H9 (cell line): ENCODE measurements at regions not wholly inside any gene's neighbourhood (a gene's known extent, or its start where the extent isn't known, plus 50 kb on each side); places are given as distances from the start of the nearest gene placed in this dataset.

Experiments used
- DNase-seq: peaks from one replicate; pipeline ENCODE4 v3.0.0-alpha.2; 2017
- H2AFZ ChIP-seq: one replicate; pipeline ENCODE4 v1.6.1; 2013; ENCODE audit warnings: mild to moderate bottlenecking, low read length, control low read depth, moderate library complexity
- H2AK5ac ChIP-seq: 2 replicates; pipeline ENCODE4 v1.6.1; 2013; ENCODE audit warnings: low read length, control low read depth, mixed read lengths; ENCODE audit not compliant: insufficient read length
- H2BK120ac ChIP-seq: one replicate; pipeline ENCODE4 v1.6.1; 2013; ENCODE audit warnings: low read depth, mild to moderate bottlenecking, low read length, control low read depth, inconsistent platforms; ENCODE audit not compliant: poor library complexity, severe bottlenecking
- H2BK12ac ChIP-seq: 2 replicates; pipeline ENCODE4 v1.6.1; 2013; ENCODE audit warnings: low read length, control low read depth, mixed read lengths, low read depth; ENCODE audit not compliant: insufficient read length
- H2BK15ac ChIP-seq: 2 replicates; pipeline ENCODE4 v1.6.1; 2013; ENCODE audit warnings: low read depth, low read length, control low read depth
- H2BK20ac ChIP-seq: one replicate; pipeline ENCODE4 v1.6.1; 2013; ENCODE audit warnings: low read depth, mild to moderate bottlenecking, low read length, control low read depth, inconsistent platforms; ENCODE audit not compliant: poor library complexity, severe bottlenecking
- H2BK5ac ChIP-seq: 2 replicates; pipeline ENCODE4 v1.6.1; 2013; ENCODE audit warnings: low read length, control low read depth, mixed read lengths; ENCODE audit not compliant: insufficient read length
- H3K14ac ChIP-seq: 2 replicates; pipeline ENCODE4 v1.6.1; 2013; ENCODE audit warnings: low read length, control low read depth; ENCODE audit not compliant: insufficient read depth
- H3K18ac ChIP-seq: 2 replicates; pipeline ENCODE4 v1.6.1; 2013; ENCODE audit warnings: low read depth, mild to moderate bottlenecking, mixed read lengths, low read length, control low read depth; ENCODE audit not compliant: insufficient read length
- H3K23ac ChIP-seq: 2 replicates; pipeline ENCODE4 v1.6.1; 2013; ENCODE audit warnings: low read length, control low read depth, mixed read lengths, low read depth; ENCODE audit not compliant: insufficient read length
- H3K23me2 ChIP-seq: 2 replicates; pipeline ENCODE4 v1.6.1; 2013; ENCODE audit warnings: low read depth, mild to moderate bottlenecking, mixed read lengths, low read length, control low read depth; ENCODE audit not compliant: insufficient read length, poor library complexity, severe bottlenecking
- H3K27ac ChIP-seq: 2 replicates; pipeline ENCODE4 v1.5.1; 2013; ENCODE audit warnings: low read length, control low read depth, mixed read lengths, low read depth; ENCODE audit not compliant: insufficient read length
- H3K27me3 ChIP-seq: 2 replicates; pipeline ENCODE4 v1.6.1; 2013; ENCODE audit warnings: low read length, control low read depth, inconsistent platforms; ENCODE audit not compliant: insufficient read depth
- H3K4ac ChIP-seq: 2 replicates; pipeline ENCODE4 v1.6.1; 2013; ENCODE audit warnings: low read depth, mild to moderate bottlenecking, control low read depth, inconsistent platforms, low read length, moderate library complexity
- H3K4me1 ChIP-seq: 2 replicates; pipeline ENCODE4 v1.6.1; 2013; ENCODE audit warnings: low read length, control low read depth, inconsistent platforms; ENCODE audit not compliant: insufficient read depth
- H3K4me2 ChIP-seq: 2 replicates; pipeline ENCODE4 v1.6.1; 2013; ENCODE audit warnings: low read length, control low read depth, mixed read lengths; ENCODE audit not compliant: insufficient read length, insufficient read depth
- H3K56ac ChIP-seq: 2 replicates; pipeline ENCODE4 v1.6.1; 2013; ENCODE audit warnings: low read depth, mild to moderate bottlenecking, mixed read lengths, low read length, control low read depth; ENCODE audit not compliant: insufficient read length
- H3K79me1 ChIP-seq: 2 replicates; pipeline ENCODE4 v1.6.1; 2013; ENCODE audit warnings: low read depth, mild to moderate bottlenecking, moderate library complexity, low read length, control low read depth, inconsistent platforms; ENCODE audit not compliant: insufficient read depth, poor library complexity, severe bottlenecking
- H3K79me2 ChIP-seq: 2 replicates; pipeline ENCODE4 v1.6.1; 2013; ENCODE audit warnings: low read length, control low read depth, inconsistent platforms; ENCODE audit not compliant: insufficient read depth
- H3K9ac ChIP-seq: 2 replicates; pipeline ENCODE4 v1.6.1; 2013; ENCODE audit warnings: low read length, control low read depth, mixed read lengths; ENCODE audit not compliant: insufficient read length; ENCODE audit errors: extremely low read depth
- H3K9me3 ChIP-seq: one replicate; pipeline ENCODE4 v1.6.1; 2013; ENCODE audit warnings: low read depth, low read length, inconsistent platforms; ENCODE audit not compliant: control insufficient read depth
- H3T11ph ChIP-seq: one replicate; pipeline ENCODE4 v1.6.1; 2013; ENCODE audit warnings: mild to moderate bottlenecking, low read length, control low read depth, inconsistent platforms
- H4K20me1 ChIP-seq: one replicate; pipeline ENCODE4 v1.6.1; 2013; ENCODE audit not compliant: control insufficient read depth, insufficient read length, insufficient read depth
- H4K5ac ChIP-seq: 2 replicates; pipeline ENCODE4 v1.6.1; 2013; ENCODE audit warnings: low read depth, mild to moderate bottlenecking, mixed read lengths, low read length, control low read depth; ENCODE audit not compliant: insufficient read length
- H4K8ac ChIP-seq: replicated peaks from 2 replicates; pipeline ENCODE4 v1.6.1; 2013; ENCODE audit warnings: low read length, control low read depth, mixed read lengths, low read depth; ENCODE audit not compliant: insufficient read length
- H4K91ac ChIP-seq: 2 replicates; pipeline ENCODE4 v1.6.1; 2013; ENCODE audit warnings: low read depth, mild to moderate bottlenecking, moderate library complexity, mixed read lengths, low read length, control low read depth; ENCODE audit not compliant: insufficient read length
- H3K27ac Mint-ChIP-seq, 3 experiments: 2 replicates in 2 of 3; 3 replicates in 1 of 3; pipeline ENCODE4 v1.8.0; 2020 to 2021; ENCODE audit warnings: mixed read lengths in 3 of 3, mild to moderate bottlenecking in 1 of 3, moderate library complexity in 1 of 3
- H3K27me3 Mint-ChIP-seq: 2 replicates; pipeline ENCODE4 v1.8.0; 2021; ENCODE audit warnings: low read depth, mild to moderate bottlenecking, moderate library complexity, mixed read lengths
- H3K36me3 Mint-ChIP-seq, 3 experiments: 2 replicates in 2 of 3; 3 replicates in 1 of 3; pipeline ENCODE4 v1.8.0; 2020 to 2021; ENCODE audit warnings: low read depth in 3 of 3, mixed read lengths in 3 of 3; ENCODE audit not compliant: insufficient read depth in 1 of 3
- H3K4me1 Mint-ChIP-seq, 2 experiments: 2 replicates each; pipeline ENCODE4 v1.8.0; 2020; ENCODE audit warnings: mixed read lengths in 2 of 2
- H3K4me3 Mint-ChIP-seq, 2 experiments: 2 replicates in 1 of 2; 3 replicates in 1 of 2; pipeline ENCODE4 v1.8.0; 2020 to 2021; ENCODE audit warnings: mild to moderate bottlenecking in 2 of 2, mixed read lengths in 2 of 2, moderate library complexity in 1 of 2
- H3K9me3 Mint-ChIP-seq, 2 experiments: 2 replicates in 1 of 2; 3 replicates in 1 of 2; pipeline ENCODE4 v1.8.0; 2020; ENCODE audit warnings: mild to moderate bottlenecking in 2 of 2, mixed read lengths in 2 of 2, moderate library complexity in 1 of 2
- WGBS: extraction: QIAGEN DNeasy Blood & Tissue Kit; methylation state at CpG from one replicate; pipeline ENCODE4 v1.1.7; 2013; ENCODE audit warnings: missing lambda C conversion rate, low lambda C conversion rate, mixed read lengths; ENCODE audit not compliant: insufficient read length; ENCODE audit errors: extremely low coverage; 5-methylcytosine and 5-hydroxymethylcytosine counted together
- TF ChIP-seq, protein P1 (sequence below): fragments of 200-600 bp; sonication (generic); conservative IDR thresholded peaks from 3 replicates; pipeline ENCODE4 v1.8.0; 2021; ENCODE audit warnings: antibody characterized with exemption, mild to moderate bottlenecking

- H3K4me3 Mint-ChIP-seq: no peak overlapping the region
- H3K27me3 Mint-ChIP-seq: no peaks in the 10 kb centered on the region
- Histone ChIP-seq H2BK5ac (no peak overlapping the region), H2AK5ac (no peak overlapping the region), H2BK12ac (no peak overlapping the region), H4K5ac (no peak overlapping the region), H3K27ac (no peak overlapping the region), H3K79me2 (no peaks in the 10 kb centered on the region; the same call in 1 of the 2 replicates), H3K4ac (no peak overlapping the region), H2BK15ac (no peak overlapping the region), H3K79me1 (no peaks in the 10 kb centered on the region), H3K23ac (no peak overlapping the region), H2BK20ac (no peak overlapping the region), H3K18ac (no peak overlapping the region), H3T11ph (no peak overlapping the region), H3K9ac (no peak overlapping the region), H2AFZ (no peak overlapping the region), H3K56ac (no peak overlapping the region), H3K14ac (no peak overlapping the region), H2BK120ac (no peak overlapping the region), H3K23me2 (no peaks in the 10 kb centered on the region), H3K4me1 (no peaks in the 10 kb centered on the region), H3K4me2 (no peak overlapping the region), H4K91ac (no peak overlapping the region), H4K20me1 (no peaks in the 10 kb centered on the region), H4K8ac (no peak overlapping the region), H3K9me3 (no peaks in the 10 kb centered on the region), H3K27me3 (no peaks in the 10 kb centered on the region)
- TF ChIP-seq, protein P1, sequence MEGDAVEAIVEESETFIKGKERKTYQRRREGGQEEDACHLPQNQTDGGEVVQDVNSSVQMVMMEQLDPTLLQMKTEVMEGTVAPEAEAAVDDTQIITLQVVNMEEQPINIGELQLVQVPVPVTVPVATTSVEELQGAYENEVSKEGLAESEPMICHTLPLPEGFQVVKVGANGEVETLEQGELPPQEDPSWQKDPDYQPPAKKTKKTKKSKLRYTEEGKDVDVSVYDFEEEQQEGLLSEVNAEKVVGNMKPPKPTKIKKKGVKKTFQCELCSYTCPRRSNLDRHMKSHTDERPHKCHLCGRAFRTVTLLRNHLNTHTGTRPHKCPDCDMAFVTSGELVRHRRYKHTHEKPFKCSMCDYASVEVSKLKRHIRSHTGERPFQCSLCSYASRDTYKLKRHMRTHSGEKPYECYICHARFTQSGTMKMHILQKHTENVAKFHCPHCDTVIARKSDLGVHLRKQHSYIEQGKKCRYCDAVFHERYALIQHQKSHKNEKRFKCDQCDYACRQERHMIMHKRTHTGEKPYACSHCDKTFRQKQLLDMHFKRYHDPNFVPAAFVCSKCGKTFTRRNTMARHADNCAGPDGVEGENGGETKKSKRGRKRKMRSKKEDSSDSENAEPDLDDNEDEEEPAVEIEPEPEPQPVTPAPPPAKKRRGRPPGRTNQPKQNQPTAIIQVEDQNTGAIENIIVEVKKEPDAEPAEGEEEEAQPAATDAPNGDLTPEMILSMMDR: no peak
- WGBS: no CpG with 5 or more reads among the region's 3 CpGs
- H3K4me1 Mint-ChIP-seq: no peaks in the 10 kb centered on the region
- H3K36me3 Mint-ChIP-seq: no peaks in the 10 kb centered on the region; a peak in 1 of 7 replicates
- H3K9me3 Mint-ChIP-seq: peaks cover 3 to 4% of the 10 kb centered on the region in 2 experiments; a peak in 2 of 5 replicates
- no peak overlapping the region for H3K27ac Mint-ChIP-seq
- DNase-seq: no peak
Measured at GRCh38 chr3:173238091-173238490, 97.1 kb upstream of the SPATA16 start.
